ENCODE measurements at regions not wholly inside any gene's neighbourhood (a gene's known extent, or its start where the extent isn't known, plus 50 kb on each side); places are given as distances from the start of the nearest gene placed in this dataset.

- no peaks in the 10 kb centered on the region for H3K4me1 Mint-ChIP-seq
- ATAC-seq (no peak), DNase-seq (no peak)
- H3K27ac Mint-ChIP-seq, result no peak overlapping the region
- no peaks in the 10 kb centered on the region for H3K36me3 Mint-ChIP-seq
- H3K4me3 Mint-ChIP-seq, result no peak overlapping the region
- H3K27me3 Mint-ChIP-seq, result no peaks in the 10 kb centered on the region
- CTCF ChIA-PET, result no interaction called here
- peaks cover 2% of the 10 kb centered on the region for H3K9me3 Mint-ChIP-seq (ENCODE audit: low read depth)
These were observed 188.8 kb upstream of the FOXF1 start for GRCh38 chr16:86321491-86321890.

GRCh38 chr16:86322283-86322682 lies 188.0 kb upstream of the FOXF1 start:
- no peaks in the 10 kb centered on the region for H3K36me3 Mint-ChIP-seq
- no peaks in the 10 kb centered on the region for H3K27me3 Mint-ChIP-seq
- ATAC-seq (no peak), DNase-seq (no peak)
- no peak overlapping the region for H3K27ac Mint-ChIP-seq
- CTCF ChIA-PET, result no interaction called here
- no peak overlapping the region for H3K4me3 Mint-ChIP-seq
- no peaks in the 10 kb centered on the region for H3K4me1 Mint-ChIP-seq
- H3K9me3 Mint-ChIP-seq (ENCODE audit: low read depth), result peaks cover 2% of the 10 kb centered on the region

GRCh38 chr16:86322806-86323205 lies 187.5 kb upstream of the FOXF1 start:
- no peak overlapping the region for H3K27ac Mint-ChIP-seq
- no peaks in the 10 kb centered on the region for H3K27me3 Mint-ChIP-seq
- peaks cover 2% of the 10 kb centered on the region for H3K9me3 Mint-ChIP-seq (ENCODE audit: low read depth)
- no peaks in the 10 kb centered on the region for H3K4me1 Mint-ChIP-seq
- no peak for ATAC-seq
- no peak for DNase-seq
- no peaks in the 10 kb centered on the region for H3K36me3 Mint-ChIP-seq
- CTCF ChIA-PET, result no interaction called here
- no peak overlapping the region for H3K4me3 Mint-ChIP-seq

- Mint-ChIP-seq H3K27ac (no peak overlapping the region), H3K9me3 (ENCODE audit: low read depth) (peaks cover 2% of the 10 kb centered on the region), H3K4me1 (no peaks in the 10 kb centered on the region), H3K36me3 (no peaks in the 10 kb centered on the region), H3K27me3 (no peaks in the 10 kb centered on the region), H3K4me3 (no peak overlapping the region)
- CTCF ChIA-PET, result no interaction called here
- DNase-seq, result no peak
- no peak for ATAC-seq
These were observed 186.0 kb upstream of the FOXF1 start for GRCh38 chr16:86324320-86324719.

GRCh38 chr16:86325360-86325759 lies 185.0 kb upstream of the FOXF1 start:
- Mint-ChIP-seq H3K27me3 (peaks cover 4% of the 10 kb centered on the region), H3K4me1 (no peaks in the 10 kb centered on the region), H3K4me3 (no peak overlapping the region), H3K36me3 (no peaks in the 10 kb centered on the region), H3K27ac (no peak overlapping the region), H3K9me3 (ENCODE audit: low read depth) (peaks cover 2% of the 10 kb centered on the region)
- no peak for ATAC-seq
- DNase-seq, result no peak
- CTCF ChIA-PET, result no interaction called here

- Mint-ChIP-seq H3K27me3 (peaks cover 4% of the 10 kb centered on the region), H3K4me3 (no peak overlapping the region), H3K27ac (no peak overlapping the region), H3K9me3 (ENCODE audit: low read depth) (peaks cover 2% of the 10 kb centered on the region), H3K36me3 (no peaks in the 10 kb centered on the region), H3K4me1 (no peaks in the 10 kb centered on the region)
- DNase-seq (no peak), ATAC-seq (no peak)
- CTCF ChIA-PET, result no interaction called here
These were observed 184.4 kb upstream of the FOXF1 start for GRCh38 chr16:86325895-86326294.

GRCh38 chr16:86327321-86327720 lies 183.0 kb upstream of the FOXF1 start:
- Mint-ChIP-seq H3K36me3 (no peaks in the 10 kb centered on the region), H3K27me3 (peaks cover 4% of the 10 kb centered on the region), H3K27ac (no peak overlapping the region), H3K4me3 (no peak overlapping the region), H3K4me1 (no peaks in the 10 kb centered on the region), H3K9me3 (ENCODE audit: low read depth) (peaks cover 2% of the 10 kb centered on the region)
- ATAC-seq (no peak), DNase-seq (no peak)
- CTCF ChIA-PET, result interaction anchor here (0.5 kb wide), 1 partner anchor 16 kb away, joined by 3 read pairs; no protein-coding TSS in a partner anchor

- Mint-ChIP-seq H3K4me1 (no peaks in the 10 kb centered on the region), H3K27ac (no peak overlapping the region), H3K9me3 (ENCODE audit: low read depth) (peaks cover under 1% of the 10 kb centered on the region), H3K4me3 (no peak overlapping the region), H3K27me3 (peaks cover 4% of the 10 kb centered on the region), H3K36me3 (no peaks in the 10 kb centered on the region)
- ATAC-seq (no peak), DNase-seq (no peak)
- CTCF ChIA-PET, result no interaction called here
These were observed 179.4 kb upstream of the FOXF1 start for GRCh38 chr16:86330906-86331305.

- Mint-ChIP-seq H3K9me3 (ENCODE audit: low read depth) (no peaks in the 10 kb centered on the region), H3K4me3 (no peak overlapping the region), H3K4me1 (no peaks in the 10 kb centered on the region), H3K27me3 (peaks cover 4% of the 10 kb centered on the region), H3K36me3 (no peaks in the 10 kb centered on the region), H3K27ac (no peak overlapping the region)
- no peak for ATAC-seq
- DNase-seq, result no peak
- CTCF ChIA-PET, result no interaction called here
These were observed 176.2 kb upstream of the FOXF1 start for GRCh38 chr16:86334079-86334635.

- Mint-ChIP-seq H3K27me3 (no peaks in the 10 kb centered on the region), H3K27ac (no peak overlapping the region), H3K9me3 (ENCODE audit: low read depth) (peaks cover 2% of the 10 kb centered on the region), H3K4me1 (no peaks in the 10 kb centered on the region), H3K36me3 (no peaks in the 10 kb centered on the region), H3K4me3 (no peak overlapping the region)
- ATAC-seq, result no peak
- CTCF ChIA-PET, result no interaction called here
- no peak for DNase-seq
These were observed 174.8 kb upstream of the FOXF1 start for GRCh38 chr16:86335266-86336172.

GRCh38 chr16:86337138-86337537 lies 173.2 kb upstream of the FOXF1 start:
- Mint-ChIP-seq H3K4me1 (no peaks in the 10 kb centered on the region), H3K4me3 (no peak overlapping the region), H3K9me3 (ENCODE audit: low read depth) (peaks cover 2% of the 10 kb centered on the region), H3K27ac (no peak overlapping the region), H3K36me3 (no peaks in the 10 kb centered on the region), H3K27me3 (peaks cover 2% of the 10 kb centered on the region)
- CTCF ChIA-PET, result interaction anchor here (0.5 kb wide), 1 partner anchor 178 kb away, joined by 3 read pairs; no protein-coding TSS in a partner anchor
- DNase-seq, result no peak
- no peak for ATAC-seq

- no peak overlapping the region for H3K27ac Mint-ChIP-seq
- DNase-seq, result no peak
- peaks cover 2% of the 10 kb centered on the region for H3K9me3 Mint-ChIP-seq (ENCODE audit: low read depth)
- H3K36me3 Mint-ChIP-seq, result no peaks in the 10 kb centered on the region
- peaks cover 8% of the 10 kb centered on the region for H3K27me3 Mint-ChIP-seq
- H3K4me3 Mint-ChIP-seq, result no peak overlapping the region
- no peak for ATAC-seq
- CTCF ChIA-PET, result interaction anchor here (0.5 kb wide), 1 partner anchor 177 kb away, joined by 3 read pairs; no protein-coding TSS in a partner anchor
- no peaks in the 10 kb centered on the region for H3K4me1 Mint-ChIP-seq
These were observed 172.5 kb upstream of the FOXF1 start for GRCh38 chr16:86337581-86338402.

- Mint-ChIP-seq H3K36me3 (no peaks in the 10 kb centered on the region), H3K4me1 (no peaks in the 10 kb centered on the region), H3K4me3 (no peak overlapping the region), H3K27me3 (peaks cover 15% of the 10 kb centered on the region), H3K9me3 (ENCODE audit: low read depth) (peaks cover 2% of the 10 kb centered on the region), H3K27ac (no peak overlapping the region)
- DNase-seq (no peak), ATAC-seq (no peak)
- CTCF ChIA-PET, result interaction anchor here (0.6 kb wide), 1 partner anchor 9 kb away, joined by 5 read pairs; no protein-coding TSS in a partner anchor
These were observed 171.8 kb upstream of the FOXF1 start for GRCh38 chr16:86338403-86339115.

Data from activated CD8-positive, alpha-beta memory T cell treated with anti-CD3 and anti-CD28 coated beads, Interleukin-2, amount 10 ng/mL, durations not matched to agents 7 days and 5 days (primary cell).